Activated naive CD8-positive, alpha-beta T cell treated with anti-CD3 and anti-CD28 coated beads, Interleukin-2, amount 50 U/mL, for 24 hours (primary cell): ENCODE measurements at regions not wholly inside any gene's neighbourhood (a gene's known extent, or its start where the extent isn't known, plus 50 kb on each side); places are given as distances from the start of the nearest gene placed in this dataset.

Experiments
- ATAC-seq: fragments of 150-1000 bp; cut with Tn5 transposase; one replicate; pipeline ENCODE4 v1.10.0; 2021
- DNase-seq: peaks from one replicate; pipeline ENCODE4 v3.0.0; 2021
- H3K27ac Mint-ChIP-seq: one replicate; pipeline ENCODE4 v1.8.0; 2021; ENCODE audit warnings: mild to moderate bottlenecking, mixed read lengths
- H3K27me3 Mint-ChIP-seq: one replicate; pipeline ENCODE4 v1.8.0; 2021; ENCODE audit warnings: mixed read lengths
- H3K36me3 Mint-ChIP-seq: one replicate; pipeline ENCODE4 v1.8.0; 2021; ENCODE audit warnings: low read depth, mixed read lengths
- H3K4me1 Mint-ChIP-seq: one replicate; pipeline ENCODE4 v1.8.0; 2021; ENCODE audit warnings: mixed read lengths
- H3K4me3 Mint-ChIP-seq: one replicate; pipeline ENCODE4 v1.8.0; 2021; ENCODE audit warnings: mild to moderate bottlenecking, moderate library complexity, mixed read lengths
- H3K9me3 Mint-ChIP-seq: one replicate; pipeline ENCODE4 v1.8.0; 2021; ENCODE audit warnings: mixed read lengths

DNA sequence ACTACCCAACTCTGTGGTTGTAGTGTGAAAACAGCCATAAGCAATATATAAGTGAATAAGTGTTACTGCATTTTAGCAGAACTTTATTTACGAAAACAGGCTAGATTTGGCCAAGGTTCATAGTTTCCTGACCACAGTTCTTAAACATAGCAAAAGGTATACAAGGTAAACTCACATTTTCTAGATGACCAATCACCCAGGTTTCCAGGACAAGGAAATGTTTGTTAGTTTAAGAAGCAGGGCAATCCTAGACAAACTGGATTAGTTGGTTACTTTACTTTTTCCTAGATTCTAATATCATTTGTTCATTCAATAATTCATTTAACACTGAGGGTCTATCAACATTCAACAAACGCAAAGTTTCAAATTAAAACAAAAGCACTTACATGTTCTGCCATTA lies 201.7 kb downstream of the SPRY2 start:
- DNase-seq = no peak
- Mint-ChIP-seq H3K4me3 (no peak overlapping the region), H3K27me3 (peaks cover 2% of the 10 kb centered on the region), H3K4me1 (no peaks in the 10 kb centered on the region), H3K36me3 (no peaks in the 10 kb centered on the region), H3K9me3 (no peaks in the 10 kb centered on the region), H3K27ac (no peak overlapping the region)
- no peak for ATAC-seq

DNA sequence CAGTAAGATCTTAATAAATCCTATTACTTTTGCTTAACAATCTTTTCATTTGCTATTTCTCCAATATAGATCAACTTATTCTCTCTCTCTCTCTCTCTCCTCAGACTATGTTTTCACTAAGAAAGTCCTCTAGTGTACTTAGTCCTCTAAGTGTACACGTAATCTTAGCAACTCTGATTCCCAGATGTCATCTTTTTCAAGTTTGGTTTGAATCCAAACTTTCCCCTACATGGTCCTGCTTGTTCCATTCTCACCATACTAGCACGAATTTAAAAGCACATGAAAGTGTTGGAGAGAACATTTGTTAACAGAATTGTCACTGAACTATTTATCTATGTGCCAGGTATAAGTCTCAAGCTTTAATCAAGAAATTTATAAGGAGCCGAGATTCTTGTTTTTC lies 202.9 kb downstream of the SPRY2 start:
- no peaks in the 10 kb centered on the region for H3K9me3 Mint-ChIP-seq
- no peak overlapping the region for H3K4me3 Mint-ChIP-seq
- no peak overlapping the region for H3K27ac Mint-ChIP-seq
- no peak for ATAC-seq
- H3K36me3 Mint-ChIP-seq = no peaks in the 10 kb centered on the region
- DNase-seq = no peak
- H3K27me3 Mint-ChIP-seq = peaks cover 2% of the 10 kb centered on the region
- H3K4me1 Mint-ChIP-seq = no peaks in the 10 kb centered on the region

DNA sequence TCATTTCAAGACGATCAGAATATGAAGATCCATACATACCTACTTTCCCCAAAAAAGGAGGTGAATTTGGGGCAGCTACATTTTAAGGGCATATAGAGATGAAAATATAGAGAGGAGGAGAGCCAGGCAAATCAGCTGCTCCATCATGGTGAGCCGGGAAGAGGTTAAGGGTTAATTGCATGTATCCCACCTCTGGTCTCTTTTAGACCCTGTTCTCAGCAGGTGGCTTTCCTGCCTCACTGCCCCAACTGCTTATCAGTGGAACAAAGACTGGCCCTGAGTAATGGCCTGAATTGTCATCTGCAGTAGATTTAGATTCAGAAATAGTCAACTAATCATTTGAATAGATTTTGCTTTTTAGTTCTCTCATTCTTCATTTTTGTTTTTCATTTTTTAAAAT lies 206.6 kb downstream of the SPRY2 start:
- DNase-seq = no peak
- Mint-ChIP-seq H3K4me1 (no peaks in the 10 kb centered on the region), H3K36me3 (no peaks in the 10 kb centered on the region), H3K27me3 (peaks cover 2% of the 10 kb centered on the region), H3K9me3 (no peaks in the 10 kb centered on the region), H3K27ac (no peak overlapping the region), H3K4me3 (no peak overlapping the region)
- ATAC-seq = no peak

DNA sequence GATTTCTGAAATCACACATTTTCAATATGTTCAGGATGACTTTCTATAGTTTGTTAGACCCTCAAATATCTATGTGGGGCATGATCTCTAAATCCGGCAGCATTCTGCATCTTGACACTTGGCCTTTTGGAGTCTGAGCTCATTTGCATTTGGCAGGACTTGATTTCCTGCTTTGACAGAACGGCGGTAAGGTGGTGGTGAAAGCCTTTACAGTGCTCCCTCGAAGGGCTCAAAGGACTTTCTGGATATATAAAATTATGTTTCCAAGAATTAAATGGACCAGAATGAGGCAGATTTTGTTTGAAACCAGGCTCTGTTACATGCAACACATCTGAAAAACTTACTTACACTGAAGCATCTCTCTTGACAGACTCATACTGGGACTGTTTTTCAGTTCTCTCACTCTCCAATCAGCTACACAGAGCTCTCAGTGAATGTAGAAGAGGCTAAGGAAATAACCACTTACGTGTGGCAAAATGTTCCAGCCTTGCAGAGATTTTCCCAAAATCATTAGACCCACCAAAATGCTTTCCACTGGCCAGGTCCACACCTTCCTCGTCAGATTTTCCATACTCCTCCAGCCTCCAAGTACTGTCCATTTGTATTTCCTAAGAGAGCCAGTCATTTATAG lies 207.2 kb downstream of the SPRY2 start:
- no peak overlapping the region for H3K27ac Mint-ChIP-seq
- H3K36me3 Mint-ChIP-seq = no peaks in the 10 kb centered on the region
- H3K9me3 Mint-ChIP-seq = no peaks in the 10 kb centered on the region
- DNase-seq = no peak
- no peak overlapping the region for H3K4me3 Mint-ChIP-seq
- no peak for ATAC-seq
- H3K4me1 Mint-ChIP-seq = no peaks in the 10 kb centered on the region
- H3K27me3 Mint-ChIP-seq = peaks cover 2% of the 10 kb centered on the region

DNA sequence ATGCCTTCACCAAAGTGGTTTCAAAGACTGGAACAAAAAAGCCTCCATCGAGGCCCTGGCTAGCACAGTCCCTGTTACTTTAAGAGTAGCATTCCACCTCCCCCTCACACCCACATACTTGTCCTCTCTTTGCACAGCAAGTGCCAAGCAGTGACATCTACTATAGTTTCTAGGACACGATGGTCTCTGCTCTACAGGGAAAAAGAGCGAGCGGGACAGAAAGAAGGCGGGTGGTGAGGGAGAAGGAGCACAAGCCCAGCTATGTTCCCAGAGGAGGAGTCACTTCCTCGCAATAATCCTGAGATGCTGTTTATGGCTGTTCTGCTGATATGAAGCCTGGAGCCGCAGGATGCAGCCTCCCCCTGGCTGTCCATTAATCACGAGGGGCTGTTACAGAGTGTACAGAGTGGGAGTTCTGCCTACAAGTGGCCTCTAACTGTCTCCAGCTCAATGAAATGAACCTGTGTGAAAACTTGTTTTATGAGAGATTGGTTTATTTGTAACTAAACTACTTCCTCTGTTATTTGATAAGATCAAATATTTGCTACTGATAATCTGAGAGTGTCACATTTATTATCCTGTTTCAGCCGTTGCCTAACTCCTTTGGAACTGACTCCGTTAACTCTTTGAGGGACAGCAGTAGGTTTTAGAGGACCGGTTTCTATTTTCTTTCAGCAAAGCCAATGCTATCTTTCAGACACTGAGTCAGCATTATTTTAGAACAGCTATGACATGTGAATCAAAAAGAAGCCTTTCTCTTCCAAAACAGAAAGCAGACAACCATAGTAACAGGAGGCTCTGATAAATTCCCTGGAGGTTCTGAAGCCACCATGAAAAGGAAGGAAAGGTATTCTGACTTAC lies 208.0 kb downstream of the SPRY2 start:
- DNase-seq (no peak), ATAC-seq (no peak)
- H3K4me1 Mint-ChIP-seq = no peaks in the 10 kb centered on the region
- no peaks in the 10 kb centered on the region for H3K36me3 Mint-ChIP-seq
- no peaks in the 10 kb centered on the region for H3K9me3 Mint-ChIP-seq
- no peak overlapping the region for H3K27ac Mint-ChIP-seq
- H3K4me3 Mint-ChIP-seq = no peak overlapping the region
- peaks cover 2% of the 10 kb centered on the region for H3K27me3 Mint-ChIP-seq

DNA sequence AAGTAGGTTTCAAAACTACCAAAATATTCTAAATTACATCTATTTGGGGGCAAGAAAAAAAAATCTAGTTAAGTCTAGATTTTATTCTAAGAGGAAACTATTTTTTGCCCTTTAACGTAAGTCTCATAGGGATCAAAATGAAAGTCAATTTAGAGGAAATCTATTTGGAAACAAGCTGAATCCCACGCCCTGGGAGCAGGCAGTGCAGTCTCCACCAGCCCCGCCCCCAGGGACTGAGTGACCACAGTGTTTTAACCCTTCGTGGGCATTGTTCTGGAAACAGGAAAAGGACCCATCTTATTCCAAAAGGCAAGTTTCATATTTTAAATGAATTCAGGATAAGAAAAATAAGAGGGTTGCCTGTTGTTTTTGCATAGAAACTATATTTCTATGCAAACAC lies 209.7 kb downstream of the SPRY2 start:
- peaks cover 2% of the 10 kb centered on the region for H3K27me3 Mint-ChIP-seq
- H3K36me3 Mint-ChIP-seq = no peaks in the 10 kb centered on the region
- H3K4me1 Mint-ChIP-seq = no peaks in the 10 kb centered on the region
- no peak for ATAC-seq
- no peak for DNase-seq
- H3K4me3 Mint-ChIP-seq = no peak overlapping the region
- no peak overlapping the region for H3K27ac Mint-ChIP-seq
- no peaks in the 10 kb centered on the region for H3K9me3 Mint-ChIP-seq

DNA sequence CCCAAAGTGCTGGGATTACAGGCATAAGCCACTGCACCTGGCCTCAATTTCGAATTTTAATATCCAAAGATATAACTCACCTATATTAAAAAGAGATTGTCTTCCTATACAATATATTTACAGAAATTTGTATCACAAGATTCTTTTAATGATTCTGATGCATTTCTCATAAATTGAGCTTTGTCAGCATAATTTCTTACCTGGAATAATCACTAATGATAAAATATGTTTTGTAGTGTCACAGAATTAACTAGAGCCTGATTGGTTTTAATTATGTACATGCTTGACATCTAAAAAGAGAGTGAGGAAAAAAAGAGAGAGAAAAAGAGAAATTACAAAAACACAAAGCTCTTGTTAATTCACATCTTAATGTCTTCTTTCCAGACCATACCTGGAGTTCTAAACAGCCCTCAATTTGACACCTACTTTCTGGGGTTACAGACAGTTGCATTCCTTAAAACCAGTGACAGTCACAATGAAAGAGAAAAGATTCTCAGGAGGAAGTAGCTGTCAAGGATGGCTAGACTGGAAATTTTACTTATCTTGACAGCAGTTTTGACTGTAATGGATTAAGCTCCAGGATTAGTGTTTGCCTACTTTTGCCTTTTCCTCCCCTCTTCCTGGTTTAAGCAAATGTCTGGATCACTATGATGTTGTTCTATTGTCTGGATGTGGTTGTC lies 214.4 kb downstream of the SPRY2 start:
- ATAC-seq (no peak), DNase-seq (no peak)
- H3K4me3 Mint-ChIP-seq = no peak overlapping the region
- H3K27ac Mint-ChIP-seq = no peak overlapping the region
- no peaks in the 10 kb centered on the region for H3K36me3 Mint-ChIP-seq
- H3K27me3 Mint-ChIP-seq = no peaks in the 10 kb centered on the region
- H3K4me1 Mint-ChIP-seq = no peaks in the 10 kb centered on the region
- H3K9me3 Mint-ChIP-seq = no peaks in the 10 kb centered on the region

DNA sequence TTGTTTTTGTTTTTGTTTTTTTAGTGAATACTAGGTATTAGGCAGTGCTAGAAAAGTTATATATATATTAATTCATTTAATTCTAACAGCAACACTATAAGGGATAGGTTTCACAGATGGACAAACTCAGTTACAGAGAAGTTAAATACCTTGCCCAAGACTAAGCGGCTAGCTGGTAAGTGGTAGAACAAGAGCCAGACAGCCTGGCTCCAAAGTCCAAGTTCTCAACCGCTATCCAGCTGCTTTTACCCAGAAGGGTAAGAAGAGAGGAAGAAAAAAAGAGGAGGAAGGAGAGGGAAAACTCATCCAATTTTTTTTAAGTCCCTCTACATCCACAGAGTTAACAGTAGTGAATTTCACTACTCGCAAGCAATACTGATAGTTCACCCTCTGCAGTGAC lies 217.0 kb downstream of the SPRY2 start:
- Mint-ChIP-seq H3K36me3 (no peaks in the 10 kb centered on the region), H3K27me3 (no peaks in the 10 kb centered on the region), H3K4me1 (no peaks in the 10 kb centered on the region), H3K27ac (no peak overlapping the region), H3K4me3 (no peak overlapping the region), H3K9me3 (no peaks in the 10 kb centered on the region)
- DNase-seq (no peak), ATAC-seq (no peak)

DNA sequence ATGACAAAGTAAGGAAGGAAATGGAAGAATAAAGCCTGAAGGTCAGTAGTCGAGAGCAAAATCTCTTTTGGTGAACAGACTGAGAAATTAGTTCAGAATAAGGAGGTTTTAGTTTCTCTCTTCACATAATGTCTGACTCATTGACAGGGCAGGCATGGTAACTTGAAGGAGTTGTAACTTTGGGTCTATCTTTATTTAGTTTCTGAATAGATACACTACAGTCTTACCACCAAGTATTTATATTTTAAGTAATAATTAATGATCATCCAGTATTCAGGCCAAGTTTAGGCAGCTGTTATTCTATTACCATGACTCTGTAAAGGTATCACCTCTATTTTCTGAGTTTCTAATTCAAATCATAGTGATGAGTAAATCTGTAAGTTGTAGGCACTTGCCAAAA lies 219.9 kb downstream of the SPRY2 start:
- DNase-seq (no peak), ATAC-seq (no peak)
- Mint-ChIP-seq H3K4me3 (no peak overlapping the region), H3K9me3 (no peaks in the 10 kb centered on the region), H3K27ac (no peak overlapping the region), H3K36me3 (no peaks in the 10 kb centered on the region), H3K4me1 (no peaks in the 10 kb centered on the region), H3K27me3 (no peaks in the 10 kb centered on the region)

DNA sequence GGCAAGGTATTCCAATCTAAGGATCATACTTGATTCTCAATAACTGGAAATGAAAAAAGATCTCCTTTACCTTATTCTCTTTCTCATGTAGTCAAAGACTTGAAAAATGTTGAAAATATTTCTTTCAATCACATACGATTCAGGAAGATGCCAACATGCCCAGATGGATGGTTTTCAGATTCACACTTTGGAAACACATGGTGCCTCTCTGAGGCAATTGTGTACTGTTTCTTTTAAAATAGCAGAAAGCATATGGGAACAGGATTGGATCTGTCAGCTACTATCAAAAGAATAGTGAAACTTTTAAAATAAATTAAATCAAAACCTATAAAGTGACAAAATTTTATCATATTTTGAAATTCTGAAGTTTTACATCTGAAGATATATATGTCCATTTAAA lies 222.4 kb downstream of the SPRY2 start:
- H3K27ac Mint-ChIP-seq = no peak overlapping the region
- H3K27me3 Mint-ChIP-seq = no peaks in the 10 kb centered on the region
- DNase-seq (no peak), ATAC-seq (no peak)
- H3K36me3 Mint-ChIP-seq = no peaks in the 10 kb centered on the region
- no peak overlapping the region for H3K4me3 Mint-ChIP-seq
- no peaks in the 10 kb centered on the region for H3K4me1 Mint-ChIP-seq
- H3K9me3 Mint-ChIP-seq = no peaks in the 10 kb centered on the region

DNA sequence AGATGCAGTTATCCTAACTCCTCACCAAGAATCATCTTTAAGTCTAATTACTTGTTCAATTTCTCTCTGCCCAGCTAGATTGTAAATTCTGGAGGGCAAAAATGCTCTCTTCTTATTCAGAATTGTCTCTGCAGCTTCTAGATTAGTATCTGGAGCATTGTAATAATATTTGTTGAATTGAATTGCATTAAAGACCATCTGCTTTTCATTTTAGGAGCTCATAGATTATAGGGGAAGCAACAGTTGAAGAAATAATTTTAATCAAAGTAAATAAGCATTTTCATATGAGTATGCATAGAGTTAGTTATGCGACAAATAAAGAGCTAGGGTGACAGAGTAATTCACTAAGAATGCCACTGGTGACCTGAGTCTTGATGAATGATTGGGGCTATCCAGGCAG lies 222.8 kb downstream of the SPRY2 start:
- Mint-ChIP-seq H3K36me3 (no peaks in the 10 kb centered on the region), H3K4me1 (no peaks in the 10 kb centered on the region), H3K4me3 (no peak overlapping the region), H3K27me3 (no peaks in the 10 kb centered on the region), H3K27ac (no peak overlapping the region), H3K9me3 (no peaks in the 10 kb centered on the region)
- DNase-seq (no peak), ATAC-seq (no peak)

DNA sequence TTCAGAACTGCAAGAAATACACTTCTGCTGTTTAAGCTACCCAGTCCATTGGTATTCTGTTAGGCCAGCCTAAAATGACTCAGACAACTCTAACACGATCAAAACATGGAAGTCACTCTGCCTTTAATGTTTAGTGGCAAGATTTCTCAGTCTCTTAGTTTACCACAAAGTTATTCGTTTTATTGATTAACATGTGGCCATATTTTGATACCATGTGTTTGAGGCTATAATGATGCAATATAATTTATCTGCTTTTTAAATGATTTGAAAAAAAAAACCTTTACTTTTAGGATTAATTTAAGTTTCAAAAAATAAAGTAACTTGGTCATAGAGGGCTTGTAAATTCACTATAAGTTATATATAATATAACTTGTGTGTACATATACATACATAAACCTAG lies 223.4 kb downstream of the SPRY2 start:
- no peak for ATAC-seq
- no peak overlapping the region for H3K27ac Mint-ChIP-seq
- H3K9me3 Mint-ChIP-seq = no peaks in the 10 kb centered on the region
- no peak overlapping the region for H3K4me3 Mint-ChIP-seq
- no peak for DNase-seq
- no peaks in the 10 kb centered on the region for H3K27me3 Mint-ChIP-seq
- no peaks in the 10 kb centered on the region for H3K36me3 Mint-ChIP-seq
- H3K4me1 Mint-ChIP-seq = no peaks in the 10 kb centered on the region

DNA sequence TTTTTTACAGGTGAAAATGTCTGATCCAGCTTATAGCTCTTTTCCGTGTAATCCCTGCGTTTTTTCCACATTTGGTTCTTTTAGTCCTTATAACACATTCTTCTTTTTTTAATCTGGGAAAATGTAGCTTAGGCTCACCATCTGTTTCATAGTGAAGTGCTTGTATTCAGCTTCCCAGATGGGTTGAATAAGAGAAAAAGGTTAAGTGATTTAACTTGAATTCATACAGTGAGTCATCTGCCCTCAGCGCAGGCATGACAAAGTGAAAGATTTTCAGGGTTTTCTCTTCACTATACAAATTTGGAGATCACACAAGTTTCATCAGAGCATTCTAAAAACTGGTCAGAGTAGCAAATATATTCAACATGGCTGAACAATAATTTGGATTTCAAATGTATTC lies 224.8 kb downstream of the SPRY2 start:
- Mint-ChIP-seq H3K27me3 (no peaks in the 10 kb centered on the region), H3K4me3 (no peak overlapping the region), H3K9me3 (no peaks in the 10 kb centered on the region), H3K36me3 (no peaks in the 10 kb centered on the region), H3K27ac (no peak overlapping the region), H3K4me1 (no peaks in the 10 kb centered on the region)
- ATAC-seq = no peak
- DNase-seq = no peak

DNA sequence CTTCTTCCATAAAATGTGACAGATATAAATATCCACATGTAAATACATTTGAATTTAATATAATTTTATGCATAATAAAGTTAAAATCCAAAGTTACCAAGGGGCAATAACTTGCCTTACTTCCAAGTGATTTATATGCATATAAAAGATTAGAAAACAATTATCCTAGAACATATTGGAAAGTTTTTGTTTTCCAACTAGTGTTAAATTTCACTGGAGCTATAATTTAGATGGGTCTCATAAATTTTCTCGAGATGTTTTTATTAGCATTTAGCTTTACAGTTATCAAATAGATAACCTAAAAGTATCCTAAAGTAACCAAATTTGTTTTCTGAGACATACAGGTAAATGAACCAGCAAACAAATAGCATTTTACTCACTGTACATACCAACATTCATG lies 225.3 kb downstream of the SPRY2 start:
- ATAC-seq = no peak
- no peaks in the 10 kb centered on the region for H3K36me3 Mint-ChIP-seq
- H3K4me3 Mint-ChIP-seq = no peak overlapping the region
- no peaks in the 10 kb centered on the region for H3K9me3 Mint-ChIP-seq
- no peak overlapping the region for H3K27ac Mint-ChIP-seq
- DNase-seq = no peak
- H3K4me1 Mint-ChIP-seq = no peaks in the 10 kb centered on the region
- no peaks in the 10 kb centered on the region for H3K27me3 Mint-ChIP-seq

DNA sequence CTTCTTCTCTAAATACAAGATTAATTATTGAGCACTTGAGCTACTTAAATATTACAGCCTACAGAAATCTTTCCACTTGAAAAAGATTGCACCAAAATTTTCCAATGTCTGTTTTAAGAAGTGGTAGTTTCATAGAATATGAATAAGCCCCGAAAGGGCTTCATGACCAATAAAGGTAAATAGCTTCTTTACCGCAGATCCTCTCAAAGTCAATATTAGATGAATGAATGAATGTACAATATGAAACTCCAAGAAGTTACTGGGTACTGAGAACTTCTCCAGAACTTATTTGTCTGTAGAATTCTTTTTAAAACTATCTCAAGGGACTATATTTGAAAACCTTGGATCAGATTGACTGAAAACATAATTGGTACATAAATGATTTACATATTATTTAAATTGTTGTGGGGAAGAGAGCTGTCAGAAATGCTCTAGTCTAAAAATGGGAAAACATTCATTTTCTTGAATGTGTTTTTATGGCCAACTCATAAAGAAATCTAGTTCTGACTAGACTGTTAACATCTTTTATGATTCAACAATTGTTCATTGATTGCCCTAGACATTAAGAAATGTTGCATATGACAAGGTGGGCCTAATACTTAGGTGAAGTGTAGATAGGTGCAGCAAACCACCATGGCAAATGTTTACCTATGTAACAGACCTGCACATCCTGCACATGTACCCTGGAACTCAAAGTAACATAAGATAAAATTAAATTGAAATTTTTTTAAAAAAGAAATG lies 227.0 kb downstream of the SPRY2 start:
- H3K4me3 Mint-ChIP-seq = no peak overlapping the region
- H3K9me3 Mint-ChIP-seq = no peaks in the 10 kb centered on the region
- DNase-seq (no peak), ATAC-seq (no peak)
- no peaks in the 10 kb centered on the region for H3K36me3 Mint-ChIP-seq
- no peak overlapping the region for H3K27ac Mint-ChIP-seq
- no peaks in the 10 kb centered on the region for H3K4me1 Mint-ChIP-seq
- no peaks in the 10 kb centered on the region for H3K27me3 Mint-ChIP-seq
